ENCODE measurements at regions not wholly inside any gene's neighbourhood (a gene's known extent, or its start where the extent isn't known, plus 50 kb on each side); places are given as distances from the start of the nearest gene placed in this dataset.

- no peaks in the 10 kb centered on the region for H3K4me1 ChIP-seq
- no peak overlapping the region for H3K27ac ChIP-seq
- FAIRE-seq (no peak), DNase-seq (ENCODE audit: low read depth in 1 of 2, low spot score in 1 of 2) (no peak), ATAC-seq (no peak)
- ChIA-PET CTCF (no interaction called here), POLR2A (no interaction called here)
- WGBS (ENCODE audit: missing lambda C conversion rate), result 2% methylated on average over 12 of the region's 12 CpGs
- no peak overlapping the region for H3K4me2 ChIP-seq
- no peak overlapping the region for H3K4me3 ChIP-seq
- no peaks in the 10 kb centered on the region for H3K9me3 ChIP-seq
- TF ChIP-seq TP53 (CRISPR knock-in tag; IDR thresholded peaks at IDR 0.05), result no peak
- TF ChIP-seq POLR2A (IDR thresholded peaks at IDR 0.05; ENCODE audit: low read length), result no peak
- TF ChIP-seq CEBPB (IDR thresholded peaks at IDR 0.05), result no peak
- TF ChIP-seq HOXB13 (CRISPR knock-in tag; IDR thresholded peaks at IDR 0.05; ENCODE audit: low read depth), result no peak
- TF ChIP-seq PBX3 (IDR thresholded peaks at IDR 0.05), result no peak
- no peak for TF ChIP-seq ZNF302 (CRISPR knock-in tag; IDR thresholded peaks at IDR 0.05)
- no peak for TF ChIP-seq NFE2L2 (conservative IDR thresholded peaks at IDR 0.05; ENCODE audit: low read length)
- TF ChIP-seq CTCF (IDR thresholded peaks at IDR 0.05), result no peak
- no peak for TF ChIP-seq TFCP2L1 (CRISPR knock-in tag; IDR thresholded peaks at IDR 0.05)
- no peak for TF ChIP-seq RCOR1 (IDR thresholded peaks at IDR 0.05; ENCODE audit: low read depth, low read length)
- no peak for TF ChIP-seq ZFP36 (IDR thresholded peaks at IDR 0.05; ENCODE audit: borderline replicate concordance, partially characterized antibody)
- TF ChIP-seq KDM5A (IDR thresholded peaks at IDR 0.05), result no peak
- no peak for TF ChIP-seq RNF2 (IDR thresholded peaks at IDR 0.05; ENCODE audit: borderline replicate concordance, low read depth)
- TF ChIP-seq CHD4 (IDR thresholded peaks at IDR 0.05; ENCODE audit: borderline replicate concordance), result no peak
- TF ChIP-seq HEYL (CRISPR knock-in tag; IDR thresholded peaks at IDR 0.05), result no peak
These were observed 224.7 kb upstream of the GJB5 start for GRCh38 chr1:34529935-34530859.

GRCh38 chr1:34532113-34532512 lies 222.7 kb upstream of the GJB5 start:
- TF ChIP-seq FOXS1 (CRISPR knock-in tag; IDR thresholded peaks at IDR 0.05) (no peak), HDAC2 (IDR thresholded peaks at IDR 0.05) (no peak), POLR2AphosphoS2 (conservative IDR thresholded peaks at IDR 0.05; ENCODE audit: low read length) (no peak), NFE2L2 (conservative IDR thresholded peaks at IDR 0.05; ENCODE audit: low read length) (no peak), GATA3 (IDR thresholded peaks at IDR 0.05; ENCODE audit: borderline replicate concordance) (no peak), KDM5A (IDR thresholded peaks at IDR 0.05) (no peak), ATOH8 (CRISPR knock-in tag; IDR thresholded peaks at IDR 0.05; ENCODE audit: low read depth) (no peak), ELK1 (IDR thresholded peaks at IDR 0.05; ENCODE audit: low read depth, low read length) (no peak), SREBF2 (IDR thresholded peaks at IDR 0.05) (no peak), HMGXB4 (CRISPR knock-in tag; IDR thresholded peaks at IDR 0.05; ENCODE audit: borderline replicate concordance) (no peak), FOSL2 (IDR thresholded peaks at IDR 0.05) (no peak), FOSL2 (CRISPR knock-in tag; IDR thresholded peaks at IDR 0.05) (no peak), SMC3 (IDR thresholded peaks at IDR 0.05) (no peak), MYC (IDR thresholded peaks at IDR 0.05; ENCODE audit: borderline replicate concordance, low read length) (no peak), NR3C1 (IDR thresholded peaks at IDR 0.05) (no peak), RARB (CRISPR knock-in tag; IDR thresholded peaks at IDR 0.05) (no peak), POLR2A (IDR thresholded peaks at IDR 0.05; ENCODE audit: low read length) (no peak), BCL3 (IDR thresholded peaks at IDR 0.05) (no peak)
- Histone ChIP-seq H3K4me1 (no peaks in the 10 kb centered on the region), H3K27ac (no peak overlapping the region), H3K4me2 (no peak overlapping the region), H3K9me3 (no peaks in the 10 kb centered on the region), H3K4me3 (no peak overlapping the region)
- CTCF ChIA-PET, result interaction anchor here (1.3 kb wide), 1 partner anchor 38 kb away, joined by 3 read pairs; no protein-coding TSS in a partner anchor
- POLR2A ChIA-PET, result no interaction called here
- WGBS (ENCODE audit: missing lambda C conversion rate), result 0% methylated on average over 2 of the region's 3 CpGs
- FAIRE-seq (no peak), ATAC-seq (no peak), DNase-seq (ENCODE audit: low read depth in 1 of 2, low spot score in 1 of 2) (no peak)
